ENCODE measurements at regions not wholly inside any gene's neighbourhood (a gene's known extent, or its start where the extent isn't known, plus 50 kb on each side); places are given as distances from the start of the nearest gene placed in this dataset.
A peak's percentile ranks its signal among the peaks of the same experiment; 100 is the strongest.
"Not testable (repeated sequence)": the region's sequence is repeated elsewhere in the genome, so short reads cannot be mapped to it uniquely, and the experiment has no call there.

- H4K20me1 ChIP-seq (replicated peaks; ENCODE audit: control insufficient read depth, insufficient read depth, low read length); H3K4me3 ChIP-seq; H3K9ac ChIP-seq (ENCODE audit: insufficient read depth in 1 of 2, low read depth in 2 of 2, low read length in 2 of 2); FAIRE-seq; H3K9me3 ChIP-seq (replicated peaks; ENCODE audit: control insufficient read depth, insufficient read depth, low read depth, low read length); H3K36me3 ChIP-seq (ENCODE audit: control insufficient read depth, insufficient read depth, low read length); H3K4me2 ChIP-seq (ENCODE audit: insufficient read depth, low read length); intact Hi-C loops (cut with micrococcal nuclease); BruUV-seq (replicated peaks); H3K9me1 ChIP-seq (ENCODE audit: control insufficient read depth, insufficient read depth, low read length); H3K4me1 ChIP-seq (replicated peaks in 1 of 2; ENCODE audit: control insufficient read depth in 2 of 2, insufficient read depth in 2 of 2, low read length in 2 of 2); DNase-seq (ENCODE audit: extremely low read depth in 1 of 4, low spot score in 3 of 4); H3K79me2 ChIP-seq (ENCODE audit: control insufficient read depth, insufficient read depth, low read length); H3K27ac ChIP-seq (ENCODE audit: extremely low read depth, low read depth, low read length); ATAC-seq; H2AFZ ChIP-seq (ENCODE audit: low read depth, low read length); in situ Hi-C loops (cut with MboI); POLR2A ChIA-PET; H3K27me3 ChIP-seq (ENCODE audit: control insufficient read depth in 2 of 2, insufficient read depth in 2 of 2, low read length in 2 of 2): not testable (repeated sequence)
- TF ChIP-seq ZNF146 (CRISPR knock-in tag; IDR thresholded peaks at IDR 0.05; ENCODE audit: unreplicated experiment), result peak; percentile 56
- WGBS (ENCODE audit: insufficient coverage, low coverage, missing lambda C conversion rate), result 43% methylated on average over 7 of the region's 7 CpGs
- CTCF ChIA-PET (ENCODE audit: low intra/inter-chr PET ratio), result interaction anchor here (0.7 to 1.0 kb wide), 2 partner anchors 346 to 371 kb away, joined by 4 read pairs; no protein-coding TSS in a partner anchor
Measured at GRCh38 chr10:32208005-32208404, 139.0 kb downstream of the EPC1 start.

- BruUV-seq (replicated peaks), result no TSS peak
- in situ Hi-C loops (cut with MboI), result no loop called here
- POLR2A ChIA-PET, result no interaction called here
- TF ChIP-seq PHF21A (IDR thresholded peaks at IDR 0.05; ENCODE audit: borderline replicate concordance, low read depth), result no peak
- TF ChIP-seq STAG1 (CRISPR knock-in tag; IDR thresholded peaks at IDR 0.05; ENCODE audit: borderline replicate concordance), result peak; percentile 74; the same call in 1 of the 2 replicates
- 0 out of 2 replicates have a peak, but pooled peaks have one; percentile 57 for TF ChIP-seq ZHX1 (conservative IDR thresholded peaks at IDR 0.05; ENCODE audit: low read length)
- no peak for TF ChIP-seq NFATC3 (IDR thresholded peaks at IDR 0.05)
- TF ChIP-seq ZNF766 (CRISPR knock-in tag; conservative IDR thresholded peaks at IDR 0.05), result no peak
- no peak for TF ChIP-seq SLC30A9 (CRISPR knock-in tag; IDR thresholded peaks at IDR 0.05)
- TF ChIP-seq HLTF (IDR thresholded peaks at IDR 0.05), result no peak
- no peak for TF ChIP-seq SMAD1 (IDR thresholded peaks at IDR 0.05; ENCODE audit: low read depth, low read length, partially characterized antibody)
- no peak for TF ChIP-seq HDAC1 (IDR thresholded peaks at IDR 0.05)
- TF ChIP-seq RNF219 (CRISPR knock-in tag; IDR thresholded peaks at IDR 0.05), result no peak
- no peak for TF ChIP-seq JUN (IDR thresholded peaks at IDR 0.05; ENCODE audit: borderline replicate concordance, low read depth, low read length)
- no peak for TF ChIP-seq JUN (CRISPR knock-in tag; IDR thresholded peaks at IDR 0.05; ENCODE audit: borderline replicate concordance)
Measured at GRCh38 chr10:32207544-32207943, 139.4 kb downstream of the EPC1 start.

More at GRCh38 chr10:32207544-32207943, 139.4 kb downstream of the EPC1 start:
- no peaks in the 10 kb centered on the region for H3K36me3 ChIP-seq (ENCODE audit: control insufficient read depth, insufficient read depth, low read length)
- ATAC-seq (peak; percentile 90), DNase-seq (ENCODE audit: extremely low read depth in 1 of 4, low spot score in 3 of 4) (peak; percentile 52 to 65 (median 61)), FAIRE-seq (peak; percentile 59)
- WGBS (ENCODE audit: insufficient coverage, low coverage, missing lambda C conversion rate), result 5% methylated on average over 2 of the region's 2 CpGs
- no peaks in the 10 kb centered on the region for H3K9me1 ChIP-seq (ENCODE audit: control insufficient read depth, insufficient read depth, low read length)
- CTCF ChIA-PET (ENCODE audit: low intra/inter-chr PET ratio), result interaction anchor here (0.6 to 1.0 kb wide), 4 partner anchors 61 to 370 kb away, joined by 3 to 4 read pairs (median 4); no protein-coding TSS in a partner anchor
- H3K27ac ChIP-seq (ENCODE audit: extremely low read depth, low read depth, low read length), result no peak overlapping the region
- no peak overlapping the region for H3K9ac ChIP-seq (ENCODE audit: insufficient read depth in 1 of 2, low read depth in 2 of 2, low read length in 2 of 2)
- no peaks in the 10 kb centered on the region; a peak in 1 of 5 replicates for H3K4me1 ChIP-seq (replicated peaks in 1 of 2; ENCODE audit: control insufficient read depth in 2 of 2, insufficient read depth in 2 of 2, low read length in 2 of 2)
- H4K20me1 ChIP-seq (replicated peaks; ENCODE audit: control insufficient read depth, insufficient read depth, low read length), result no peaks in the 10 kb centered on the region
- no peaks in the 10 kb centered on the region for H3K27me3 ChIP-seq (ENCODE audit: control insufficient read depth in 2 of 2, insufficient read depth in 2 of 2, low read length in 2 of 2)
- intact Hi-C loops (cut with micrococcal nuclease), result no loop called here
- 0 out of 2 replicates have a peak overlapping the region, but pooled peaks have one; percentile 7 for H2AFZ ChIP-seq (ENCODE audit: low read depth, low read length)
- H3K4me2 ChIP-seq (ENCODE audit: insufficient read depth, low read length), result no peak overlapping the region
- H3K9me3 ChIP-seq (replicated peaks; ENCODE audit: control insufficient read depth, insufficient read depth, low read depth, low read length), result no peaks in the 10 kb centered on the region
- H3K4me3 ChIP-seq, result no peak overlapping the region
- H3K79me2 ChIP-seq (ENCODE audit: control insufficient read depth, insufficient read depth, low read length), result no peaks in the 10 kb centered on the region

All from K562 (cell line).